Thyroid gland (tissue), 4 donors: ENCODE measurements at regions not wholly inside any gene's neighbourhood (a gene's known extent, or its start where the extent isn't known, plus 50 kb on each side); places are given as distances from the start of the nearest gene placed in this dataset.

Experiments
- DNase-seq, 2 donors: peaks; one replicate each; pipeline ENCODE4 v3.0.0-alpha.2; 2019
- H3K27ac ChIP-seq, 3 donors: fragments of 200-600 bp; sonication (generic); 1 replicate in 2 of 3; 2 replicates in 1 of 3; pipeline ENCODE4 v1.5.1; 2016 to 2019; ENCODE audit warnings: mild to moderate bottlenecking in 1 of 3, moderate library complexity in 1 of 3
- H3K27me3 ChIP-seq: fragments of 200-600 bp; sonication (generic); one replicate; pipeline ENCODE4 v1.5.1; 2019
- H3K36me3 ChIP-seq, 2 donors: fragments of 200-600 bp; sonication (generic); one replicate each; pipeline ENCODE4 v1.5.1; 2016 to 2019
- H3K4me1 ChIP-seq, 2 donors: fragments of 200-600 bp; sonication (generic); one replicate each; pipeline ENCODE4 v1.5.1; 2017 to 2019
- H3K4me3 ChIP-seq, 3 donors: fragments of 200-600 bp; sonication (generic); replicated peaks in 1 of 3; 1 replicate in 2 of 3; 2 replicates in 1 of 3; pipeline ENCODE4 v1.5.1; 2016; ENCODE audit warnings: mild to moderate bottlenecking in 1 of 3
- H3K9me3 ChIP-seq: fragments of 200-600 bp; sonication (generic); one replicate; pipeline ENCODE4 v1.5.1; 2017
- POLR2A ChIP-seq, 2 donors: fragments of 450-650 bp; IDR thresholded peaks; one replicate each; pipeline ENCODE4 v1.6.1; 2017; ENCODE audit warnings: antibody characterized with exemption in 2 of 2, mild to moderate bottlenecking in 2 of 2, moderate library complexity in 1 of 2
- WGBS, 2 donors: methylation state at CpG; one replicate each; pipeline ENCODE4 v1.1.5; 2017; 5-methylcytosine and 5-hydroxymethylcytosine counted together
- intact Hi-C: fragments of 100-400 bp; cut with DNase I; formaldehyde crosslinking; loops from one replicate; pipeline ENCODE4 v1.15.1; 2023
- TF ChIP-seq, protein P1 (sequence below), 6 experiments: fragments of 200-600 bp in 3 of 6; fragments of 450-650 bp in 3 of 6; sonication (generic) in 3 of 6; IDR thresholded peaks; one replicate each; pipeline ENCODE4 v1.5.1; 2016 to 2019; ENCODE audit warnings: antibody characterized with exemption in 6 of 6, mild to moderate bottlenecking in 2 of 6, inconsistent platforms in 1 of 6, moderate library complexity in 1 of 6

DNA sequence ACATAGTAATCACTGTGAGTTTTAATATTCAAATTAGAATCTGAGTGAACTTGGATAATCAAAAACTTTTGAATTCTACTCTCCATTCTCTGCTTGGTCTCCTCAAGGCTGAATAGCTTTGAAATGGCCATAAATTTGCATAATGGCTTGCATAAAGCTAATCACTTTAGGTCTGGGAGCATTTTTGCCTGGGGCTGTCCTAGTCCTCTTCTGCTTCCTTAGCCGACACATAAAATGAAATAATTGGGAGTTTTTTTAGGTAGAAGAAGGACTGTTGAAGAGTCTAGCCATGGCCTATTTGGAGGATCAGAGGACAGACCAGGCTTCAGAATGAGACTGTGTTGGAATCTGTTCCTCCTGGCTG lies 91.4 kb upstream of the EEF2KMT start:
- no peaks in the 10 kb centered on the region for H3K9me3 ChIP-seq
- H3K4me3 ChIP-seq: no peak overlapping the region
- no peak for DNase-seq
- H3K4me1 ChIP-seq: no peaks in the 10 kb centered on the region
- no peaks in the 10 kb centered on the region for H3K36me3 ChIP-seq
- no peak overlapping the region for H3K27ac ChIP-seq
- intact Hi-C loops: no loop called here
- H3K27me3 ChIP-seq: no peaks in the 10 kb centered on the region
- TF ChIP-seq, protein P1, sequence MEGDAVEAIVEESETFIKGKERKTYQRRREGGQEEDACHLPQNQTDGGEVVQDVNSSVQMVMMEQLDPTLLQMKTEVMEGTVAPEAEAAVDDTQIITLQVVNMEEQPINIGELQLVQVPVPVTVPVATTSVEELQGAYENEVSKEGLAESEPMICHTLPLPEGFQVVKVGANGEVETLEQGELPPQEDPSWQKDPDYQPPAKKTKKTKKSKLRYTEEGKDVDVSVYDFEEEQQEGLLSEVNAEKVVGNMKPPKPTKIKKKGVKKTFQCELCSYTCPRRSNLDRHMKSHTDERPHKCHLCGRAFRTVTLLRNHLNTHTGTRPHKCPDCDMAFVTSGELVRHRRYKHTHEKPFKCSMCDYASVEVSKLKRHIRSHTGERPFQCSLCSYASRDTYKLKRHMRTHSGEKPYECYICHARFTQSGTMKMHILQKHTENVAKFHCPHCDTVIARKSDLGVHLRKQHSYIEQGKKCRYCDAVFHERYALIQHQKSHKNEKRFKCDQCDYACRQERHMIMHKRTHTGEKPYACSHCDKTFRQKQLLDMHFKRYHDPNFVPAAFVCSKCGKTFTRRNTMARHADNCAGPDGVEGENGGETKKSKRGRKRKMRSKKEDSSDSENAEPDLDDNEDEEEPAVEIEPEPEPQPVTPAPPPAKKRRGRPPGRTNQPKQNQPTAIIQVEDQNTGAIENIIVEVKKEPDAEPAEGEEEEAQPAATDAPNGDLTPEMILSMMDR (IDR thresholded peaks at IDR 0.05): no peak
- no peak for TF ChIP-seq POLR2A (IDR thresholded peaks at IDR 0.05)
- 73 to 92% methylated on average over 1 of the region's 1 CpG for WGBS, 2 donors

DNA sequence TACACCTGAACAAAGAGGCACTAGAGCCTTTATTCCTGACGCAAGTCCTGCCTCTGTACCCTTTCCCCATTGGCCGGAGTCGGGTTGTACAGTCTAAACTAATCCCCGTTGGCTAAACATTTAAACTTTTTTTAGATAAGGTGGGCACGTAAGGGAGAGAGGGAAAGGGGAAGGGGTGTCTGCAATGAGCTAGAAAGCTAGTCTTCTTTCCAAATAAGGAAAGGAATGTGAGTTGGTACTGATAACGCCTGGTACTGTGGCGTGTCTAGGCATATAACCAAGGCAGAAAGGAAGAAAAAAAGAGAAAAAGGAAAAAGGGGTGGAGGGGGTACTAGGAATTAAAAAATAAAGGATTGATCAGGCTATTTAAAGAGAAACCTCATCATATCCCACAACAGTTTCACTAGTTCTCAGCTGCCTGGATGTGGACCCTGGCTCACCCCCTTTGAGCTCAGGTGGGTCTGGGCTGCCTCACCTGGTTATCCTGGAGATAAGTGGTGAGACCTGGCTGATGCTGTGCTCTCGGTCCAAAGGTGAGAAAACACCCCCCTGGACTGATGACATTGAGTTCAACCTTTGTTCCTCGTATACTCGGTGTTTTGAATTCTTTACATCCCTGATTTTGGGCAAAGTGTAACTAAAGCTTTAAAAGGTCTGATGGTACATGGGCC lies 90.9 kb upstream of the EEF2KMT start:
- WGBS, 2 donors: 32 to 40% methylated on average over 10 of the region's 10 CpGs

DNA sequence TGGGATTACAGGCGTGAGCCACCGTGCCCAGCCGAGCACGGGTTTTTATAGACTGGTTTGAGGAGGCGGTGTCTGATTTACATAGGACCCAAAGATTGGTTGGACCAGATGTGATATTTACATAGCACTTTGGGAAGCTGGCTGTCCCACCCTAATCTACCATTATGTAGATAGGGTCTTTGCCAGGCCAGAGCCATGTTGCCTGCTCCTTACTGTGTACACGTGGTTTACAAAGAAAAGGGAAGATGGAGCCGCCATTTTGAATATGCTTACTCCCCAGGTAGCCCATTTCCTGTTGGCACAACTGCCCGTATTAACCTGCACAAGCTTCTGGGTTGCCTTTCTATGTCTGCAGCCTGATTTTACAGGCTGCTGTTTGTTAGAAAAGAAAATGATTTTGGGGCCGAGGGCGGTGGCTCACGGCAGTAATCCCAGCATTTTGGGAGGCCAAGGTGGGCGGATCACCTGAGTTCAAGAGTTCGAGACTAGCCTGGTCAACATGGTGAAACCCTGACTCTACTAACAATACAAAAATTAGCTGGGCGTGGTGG lies 89.9 kb upstream of the EEF2KMT start:
- Histone ChIP-seq H3K4me3 (no peak overlapping the region), H3K27ac (no peak overlapping the region), H3K27me3 (no peaks in the 10 kb centered on the region), H3K36me3 (no peaks in the 10 kb centered on the region), H3K9me3 (no peaks in the 10 kb centered on the region), H3K4me1 (no peaks in the 10 kb centered on the region)
- TF ChIP-seq POLR2A (IDR thresholded peaks at IDR 0.05): no peak
- TF ChIP-seq, protein P1 (IDR thresholded peaks at IDR 0.05): no peak
- no peak for DNase-seq
- 89 to 93% methylated on average over 14 of the region's 14 CpGs for WGBS, 2 donors
- intact Hi-C loops: no loop called here

More for the DNA sequence above, 90.9 kb upstream of the EEF2KMT start:
- DNase-seq: no peak
- Histone ChIP-seq H3K27ac (no peak overlapping the region), H3K27me3 (no peaks in the 10 kb centered on the region), H3K4me1 (no peaks in the 10 kb centered on the region), H3K4me3 (no peak overlapping the region), H3K9me3 (no peaks in the 10 kb centered on the region), H3K36me3 (no peaks in the 10 kb centered on the region)
- TF ChIP-seq POLR2A (IDR thresholded peaks at IDR 0.05): no peak
- TF ChIP-seq, protein P1 (IDR thresholded peaks at IDR 0.05): no peak
- intact Hi-C loops: no loop called here

DNA sequence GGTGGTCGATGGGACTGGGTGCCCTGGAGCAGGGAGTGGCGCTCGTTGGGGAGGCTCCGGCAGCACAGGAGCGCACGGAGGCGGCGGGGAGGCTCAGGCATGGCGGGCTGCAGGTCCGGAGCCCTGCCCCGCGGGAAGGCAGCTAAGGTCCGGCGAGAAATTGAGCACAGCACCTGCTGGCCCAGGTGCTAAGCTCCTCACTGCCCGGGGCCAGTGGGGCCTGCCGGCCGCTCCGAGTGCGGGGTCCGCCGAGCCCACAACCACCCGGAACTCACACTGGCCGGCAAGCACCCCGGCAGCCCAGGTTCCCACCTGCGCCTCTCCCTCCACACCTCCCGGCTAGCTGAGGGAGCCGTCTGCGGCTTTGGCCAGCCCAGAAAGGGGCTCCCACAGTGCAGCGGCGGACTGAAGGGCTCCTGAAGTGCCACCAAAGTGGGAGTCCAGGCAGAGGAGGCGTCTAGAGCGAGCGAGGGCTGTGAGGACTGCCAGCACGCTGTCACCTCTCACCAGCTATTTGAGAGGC lies 88.8 kb upstream of the EEF2KMT start:
- no peaks in the 10 kb centered on the region for H3K36me3 ChIP-seq
- H3K27me3 ChIP-seq: no peaks in the 10 kb centered on the region
- peak in 1 of 2 donors; percentile 28 for DNase-seq
- no peak overlapping the region for H3K27ac ChIP-seq
- intact Hi-C loops: no loop called here
- WGBS, 2 donors: 31 to 92% methylated on average over 3 to 10 of the region's 34 CpGs
- TF ChIP-seq, protein P1 (IDR thresholded peaks at IDR 0.05): no peak
- no peak for TF ChIP-seq POLR2A (IDR thresholded peaks at IDR 0.05)
- no peak overlapping the region for H3K4me3 ChIP-seq
- H3K4me1 ChIP-seq: no peaks in the 10 kb centered on the region
- no peaks in the 10 kb centered on the region for H3K9me3 ChIP-seq

DNA sequence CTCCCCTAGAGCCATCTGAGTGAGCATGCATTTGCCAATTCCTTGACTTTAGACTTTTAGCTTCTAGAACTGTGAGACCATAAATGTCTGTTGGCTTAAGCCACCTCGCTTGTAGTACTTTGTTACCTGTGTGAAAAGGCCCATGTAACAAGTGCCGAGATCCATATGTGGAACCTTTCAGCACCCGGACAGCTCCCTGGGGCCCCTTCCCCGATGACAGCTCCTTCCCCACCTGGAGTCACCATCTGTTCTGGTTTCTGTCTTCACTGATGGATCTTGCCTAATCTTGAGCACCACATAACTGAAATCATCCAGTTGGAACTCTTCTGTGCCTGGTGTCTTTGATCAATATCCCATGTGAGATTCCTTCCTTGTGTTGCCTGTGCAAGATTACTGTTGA lies 78.9 kb upstream of the EEF2KMT start:
- Histone ChIP-seq H3K9me3 (no peaks in the 10 kb centered on the region), H3K4me1 (no peaks in the 10 kb centered on the region), H3K27me3 (no peaks in the 10 kb centered on the region), H3K36me3 (no peaks in the 10 kb centered on the region), H3K4me3 (no peak overlapping the region), H3K27ac (no peak overlapping the region)
- no peak for TF ChIP-seq POLR2A (IDR thresholded peaks at IDR 0.05)
- TF ChIP-seq, protein P1 (IDR thresholded peaks at IDR 0.05): no peak
- intact Hi-C loops: no loop called here
- 11 to 18% methylated on average over 4 of the region's 4 CpGs for WGBS, 2 donors
- no peak for DNase-seq
